ENCODE measurements at regions not wholly inside any gene's neighbourhood (a gene's known extent, or its start where the extent isn't known, plus 50 kb on each side); places are given as distances from the start of the nearest gene placed in this dataset.

GRCh38 chr9:80520231-80520630 lies 948.5 kb downstream of the TLE4 start:
- no peak overlapping the region for H3K4me3 Mint-ChIP-seq (ENCODE audit: unreplicated experiment)
- H3K4me1 Mint-ChIP-seq (ENCODE audit: insufficient read depth, unreplicated experiment): peaks cover 5% of the 10 kb centered on the region
- H3K9me3 Mint-ChIP-seq (ENCODE audit: unreplicated experiment): no peaks in the 10 kb centered on the region
- ChIA-PET POLR2A (no interaction called here), CTCF (no interaction called here)
- no peaks in the 10 kb centered on the region for H3K36me3 Mint-ChIP-seq (ENCODE audit: insufficient read depth, unreplicated experiment)
- BruUV-seq (replicated peaks): no TSS peak
- no peaks in the 10 kb centered on the region for H3K27me3 Mint-ChIP-seq (ENCODE audit: insufficient read depth, unreplicated experiment)
- no peak for DNase-seq (ENCODE audit: unreplicated experiment)
- no peak for TF ChIP-seq CTCF (IDR thresholded peaks at IDR 0.05; ENCODE audit: unreplicated experiment)
- intact Hi-C loops (cut with micrococcal nuclease): no loop called here
- no peak overlapping the region for H3K27ac Mint-ChIP-seq (ENCODE audit: low read depth, unreplicated experiment)

DNA sequence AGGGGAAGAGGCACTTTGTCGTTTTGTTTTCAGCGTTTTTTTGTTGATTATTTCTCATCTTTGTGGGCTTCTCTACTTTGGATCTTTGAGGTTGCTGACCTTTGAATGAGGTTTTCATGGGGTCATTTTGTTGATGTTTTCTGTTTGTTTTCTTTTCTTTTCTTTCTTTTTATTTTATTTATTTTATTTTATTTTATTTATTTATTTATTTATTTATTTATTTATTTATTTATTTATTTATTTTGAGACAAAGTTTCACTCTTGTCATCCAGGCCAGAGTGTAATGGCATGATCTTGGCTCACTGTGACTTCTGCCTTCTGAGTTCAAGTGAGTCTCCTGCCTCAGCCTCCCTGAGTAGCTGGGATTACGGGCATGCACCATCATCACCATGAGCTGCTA lies 946.7 kb downstream of the TLE4 start:
- no peak for TF ChIP-seq CTCF (IDR thresholded peaks at IDR 0.05; ENCODE audit: unreplicated experiment)
- BruUV-seq (replicated peaks): no TSS peak
- Mint-ChIP-seq H3K4me1 (ENCODE audit: insufficient read depth, unreplicated experiment) (peaks cover 5% of the 10 kb centered on the region), H3K4me3 (ENCODE audit: unreplicated experiment) (no peak overlapping the region), H3K36me3 (ENCODE audit: insufficient read depth, unreplicated experiment) (no peaks in the 10 kb centered on the region), H3K9me3 (ENCODE audit: unreplicated experiment) (no peaks in the 10 kb centered on the region), H3K27me3 (ENCODE audit: insufficient read depth, unreplicated experiment) (no peaks in the 10 kb centered on the region), H3K27ac (ENCODE audit: low read depth, unreplicated experiment) (no peak overlapping the region)
- CTCF ChIA-PET: no interaction called here
- POLR2A ChIA-PET: no interaction called here
- no peak for DNase-seq (ENCODE audit: unreplicated experiment)
- intact Hi-C loops (cut with micrococcal nuclease): no loop called here

DNA sequence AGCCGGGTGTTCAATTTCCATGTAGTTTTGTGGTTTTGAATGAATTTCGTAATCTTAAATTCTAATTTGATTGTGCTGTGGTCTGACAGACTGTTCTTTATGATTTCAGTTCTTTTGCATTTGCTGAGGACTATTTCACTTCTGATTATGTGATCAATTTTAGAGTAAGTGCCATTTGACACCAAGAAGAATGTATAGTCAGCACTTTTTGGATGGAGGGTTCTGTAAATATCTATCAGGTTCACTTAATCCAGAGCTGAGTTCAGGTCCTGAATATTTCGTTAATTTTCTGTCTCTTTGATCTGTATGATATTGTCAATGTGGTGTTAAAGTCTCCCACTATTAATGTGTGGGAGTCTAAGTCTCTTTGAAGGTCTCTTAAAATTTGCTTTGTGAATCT lies 944.9 kb downstream of the TLE4 start:
- no peak overlapping the region for H3K4me3 Mint-ChIP-seq (ENCODE audit: unreplicated experiment)
- H3K27ac Mint-ChIP-seq (ENCODE audit: low read depth, unreplicated experiment): no peak overlapping the region
- CTCF ChIA-PET: interaction anchor here (0.7 kb wide), 1 partner anchor 1985 kb away, joined by 3 read pairs; no protein-coding TSS in a partner anchor
- POLR2A ChIA-PET: no interaction called here
- DNase-seq (ENCODE audit: unreplicated experiment): no peak
- no TSS peak for BruUV-seq (replicated peaks)
- H3K27me3 Mint-ChIP-seq (ENCODE audit: insufficient read depth, unreplicated experiment): no peaks in the 10 kb centered on the region
- H3K9me3 Mint-ChIP-seq (ENCODE audit: unreplicated experiment): no peaks in the 10 kb centered on the region
- H3K4me1 Mint-ChIP-seq (ENCODE audit: insufficient read depth, unreplicated experiment): peaks cover 5% of the 10 kb centered on the region
- peaks cover 6% of the 10 kb centered on the region for H3K36me3 Mint-ChIP-seq (ENCODE audit: insufficient read depth, unreplicated experiment)
- intact Hi-C loops (cut with micrococcal nuclease): no loop called here
- no peak for TF ChIP-seq CTCF (IDR thresholded peaks at IDR 0.05; ENCODE audit: unreplicated experiment)

GRCh38 chr9:80509358-80509757 lies 937.6 kb downstream of the TLE4 start:
- H3K4me3 Mint-ChIP-seq (ENCODE audit: unreplicated experiment): no peak overlapping the region
- ChIA-PET CTCF (interaction anchor here (0.6 to 1.5 kb wide), 6 partner anchors 10 to 1058 kb away, joined by 3 to 6 read pairs (median 4); no protein-coding TSS in a partner anchor), POLR2A (no interaction called here)
- peak; percentile 28 for TF ChIP-seq CTCF (IDR thresholded peaks at IDR 0.05; ENCODE audit: unreplicated experiment)
- H3K27ac Mint-ChIP-seq (ENCODE audit: low read depth, unreplicated experiment): no peak overlapping the region
- DNase-seq (ENCODE audit: unreplicated experiment): no peak
- no peaks in the 10 kb centered on the region for H3K4me1 Mint-ChIP-seq (ENCODE audit: insufficient read depth, unreplicated experiment)
- no peaks in the 10 kb centered on the region for H3K9me3 Mint-ChIP-seq (ENCODE audit: unreplicated experiment)
- no TSS peak for BruUV-seq (replicated peaks)
- no peaks in the 10 kb centered on the region for H3K27me3 Mint-ChIP-seq (ENCODE audit: insufficient read depth, unreplicated experiment)
- peaks cover 6% of the 10 kb centered on the region for H3K36me3 Mint-ChIP-seq (ENCODE audit: insufficient read depth, unreplicated experiment)
- intact Hi-C loops (cut with micrococcal nuclease): loop anchor here (1.0 to 10.0 kb wide), 2 partner anchors 224 to 335 kb away; no protein-coding TSS in a partner anchor

Measured in MCF 10A (cell line).